ENCODE measurements at regions not wholly inside any gene's neighbourhood (a gene's known extent, or its start where the extent isn't known, plus 50 kb on each side); places are given as distances from the start of the nearest gene placed in this dataset.
"Not testable (repeated sequence)": the region's sequence is repeated elsewhere in the genome, so short reads cannot be mapped to it uniquely, and the experiment has no call there.

DNA sequence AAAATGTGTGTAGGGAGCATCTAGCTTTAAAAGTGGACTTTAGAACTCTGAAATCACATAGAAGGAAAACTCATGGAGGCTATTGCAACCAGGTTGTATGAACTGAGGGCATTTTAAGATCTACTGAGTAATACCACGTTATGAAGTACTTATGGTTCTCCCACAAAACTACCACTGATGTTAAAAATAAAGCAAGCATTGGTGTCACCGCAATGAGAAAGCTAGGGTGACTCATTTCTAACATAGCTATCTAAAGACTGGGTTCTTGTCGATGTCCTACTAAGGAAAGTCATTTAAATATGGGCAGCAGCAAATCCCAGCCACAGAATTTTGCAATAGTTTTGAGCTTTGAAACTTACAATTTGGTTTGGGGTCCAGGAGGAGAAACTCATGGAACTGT is 584.8 kb downstream of the DIPK2A start:
- DNase-seq (ENCODE audit: insufficient read length, low spot score) = no peak
- FAIRE-seq = no peak

DNA sequence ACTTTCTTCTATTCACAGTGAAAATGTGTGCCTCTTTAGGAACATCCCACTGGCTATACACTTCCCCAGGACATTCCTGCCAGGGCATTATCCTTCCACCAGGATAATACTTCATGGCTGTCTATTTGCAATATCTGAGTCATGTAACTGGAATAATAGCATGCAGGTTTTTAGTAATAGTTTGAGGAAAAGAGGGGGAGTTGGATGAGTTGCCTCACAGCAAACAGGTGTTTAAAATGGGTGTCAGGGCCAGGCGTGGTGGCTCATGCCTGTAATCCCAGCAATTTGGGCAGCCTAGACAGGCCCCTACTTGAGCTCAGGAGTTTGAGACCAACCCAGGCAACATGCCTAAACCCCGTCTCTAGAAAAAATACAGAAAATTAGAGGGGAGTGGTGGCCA is 585.9 kb downstream of the DIPK2A start:
- DNase-seq (ENCODE audit: insufficient read length, low spot score) (no peak), FAIRE-seq (no peak)

DNA sequence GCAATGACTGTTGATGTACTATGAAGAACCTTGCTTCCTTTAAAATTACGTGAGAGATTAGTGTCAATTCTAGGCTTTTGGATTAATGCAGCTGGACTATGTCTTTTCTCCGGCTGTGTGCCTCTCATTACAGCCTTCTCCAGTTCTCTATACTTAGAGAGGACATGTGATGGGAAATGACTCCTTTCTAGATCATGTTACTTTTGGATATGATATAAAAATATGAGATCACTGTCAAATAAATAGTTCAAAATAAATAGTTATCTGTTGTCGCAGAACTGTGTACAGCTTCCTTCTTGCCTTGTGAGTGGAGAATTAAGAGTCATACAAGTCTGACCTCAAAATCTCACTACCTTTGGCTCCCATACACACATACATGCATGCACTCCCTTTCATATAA is 592.4 kb downstream of the DIPK2A start:
- FAIRE-seq = no peak
- no peak for DNase-seq (ENCODE audit: insufficient read length, low spot score)

GRCh38 chr3:144566320-144566719 is 594.7 kb downstream of the DIPK2A start:
- no peak for FAIRE-seq
- DNase-seq (ENCODE audit: insufficient read length, low spot score) = no peak

- no peak for DNase-seq (ENCODE audit: insufficient read length, low spot score)
- no peak for FAIRE-seq
These were observed 598.0 kb downstream of the DIPK2A start for GRCh38 chr3:144569651-144570050.

GRCh38 chr3:144583871-144584270 is 612.2 kb downstream of the DIPK2A start:
- FAIRE-seq (no peak), DNase-seq (ENCODE audit: insufficient read length, low spot score) (no peak)

DNA sequence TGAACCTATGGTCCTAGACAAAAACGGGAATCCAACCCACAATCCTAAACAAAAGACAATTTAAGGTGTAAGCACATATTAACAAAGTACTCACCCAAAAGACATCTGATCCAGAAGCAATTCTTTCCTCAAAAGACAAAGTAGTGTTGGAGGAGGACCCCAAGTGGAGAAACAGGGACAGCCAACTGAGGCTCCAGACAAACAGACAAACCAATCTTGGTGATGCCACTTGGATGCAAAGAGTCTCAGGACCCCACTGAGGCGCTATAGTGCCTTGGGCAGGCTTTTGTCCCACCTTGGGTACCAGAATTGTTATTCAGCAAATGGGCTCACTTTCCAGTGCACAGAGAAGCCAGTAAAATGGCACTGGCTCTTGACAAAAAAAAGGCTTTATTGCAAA is 613.8 kb downstream of the DIPK2A start:
- DNase-seq (ENCODE audit: insufficient read length, low spot score) (no peak), FAIRE-seq (no peak)

DNA sequence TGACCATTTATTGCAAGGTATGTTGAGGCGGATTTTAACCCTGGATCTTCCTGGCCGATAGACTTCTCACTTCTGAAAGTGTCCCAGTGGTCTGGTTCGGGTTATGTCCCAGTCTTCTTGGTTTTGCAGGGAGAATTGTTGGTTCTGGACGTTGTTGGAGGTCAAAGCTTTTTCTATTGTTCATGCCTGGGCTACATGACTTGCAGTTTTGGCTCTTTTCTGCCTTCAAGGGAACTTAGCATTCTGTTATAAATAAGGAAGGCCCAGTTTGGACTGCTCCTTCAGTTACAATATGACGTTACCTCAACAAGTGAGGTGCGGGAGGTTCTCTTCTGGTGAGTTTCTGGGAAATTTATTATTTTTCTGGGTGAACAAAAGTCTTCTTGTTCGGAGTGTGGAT is 614.3 kb downstream of the DIPK2A start:
- DNase-seq (ENCODE audit: insufficient read length, low spot score) (no peak), FAIRE-seq (no peak)

DNA sequence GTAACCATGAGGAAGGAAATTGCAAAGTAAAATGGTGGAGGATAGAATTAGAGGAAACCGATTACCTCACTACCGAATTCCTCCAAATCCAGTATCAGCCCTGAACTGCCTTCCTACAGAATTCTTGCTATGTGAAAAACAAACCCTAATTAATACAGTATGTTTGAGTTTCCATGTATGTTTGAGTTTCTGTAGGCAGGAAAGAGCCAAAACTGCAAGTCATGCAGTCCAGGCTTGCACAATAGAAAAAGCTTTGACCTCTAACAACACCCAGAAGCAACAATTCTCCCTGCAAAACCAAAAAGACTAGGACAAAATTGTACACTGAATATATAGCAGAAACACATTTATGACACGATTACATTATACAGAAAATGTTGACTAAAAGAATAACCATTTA is 614.8 kb downstream of the DIPK2A start:
- no peak for FAIRE-seq

DNA sequence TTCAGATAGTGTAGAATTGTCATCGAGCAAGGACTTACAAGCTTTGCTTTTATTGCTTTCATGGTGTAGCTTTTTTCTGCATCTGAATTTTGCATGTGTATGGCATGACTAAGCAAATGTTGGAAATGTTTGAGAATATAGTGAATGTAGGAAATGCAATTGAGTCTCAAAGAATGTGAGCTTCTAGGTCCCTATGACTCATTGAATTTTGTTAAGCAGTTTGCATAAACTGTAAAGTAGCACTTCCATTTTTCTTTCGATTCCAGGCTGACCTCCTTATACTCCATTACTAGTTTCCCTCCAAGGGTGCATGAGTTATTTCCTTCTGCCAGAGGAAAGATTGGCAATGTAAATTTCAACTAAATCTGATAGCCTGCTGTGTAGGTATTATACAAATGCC is 619.2 kb downstream of the DIPK2A start:
- FAIRE-seq (no peak), DNase-seq (ENCODE audit: insufficient read length, low spot score) (no peak)

More for the DNA sequence above, 614.8 kb downstream of the DIPK2A start:
- DNase-seq (ENCODE audit: insufficient read length, low spot score) = no peak

DNA sequence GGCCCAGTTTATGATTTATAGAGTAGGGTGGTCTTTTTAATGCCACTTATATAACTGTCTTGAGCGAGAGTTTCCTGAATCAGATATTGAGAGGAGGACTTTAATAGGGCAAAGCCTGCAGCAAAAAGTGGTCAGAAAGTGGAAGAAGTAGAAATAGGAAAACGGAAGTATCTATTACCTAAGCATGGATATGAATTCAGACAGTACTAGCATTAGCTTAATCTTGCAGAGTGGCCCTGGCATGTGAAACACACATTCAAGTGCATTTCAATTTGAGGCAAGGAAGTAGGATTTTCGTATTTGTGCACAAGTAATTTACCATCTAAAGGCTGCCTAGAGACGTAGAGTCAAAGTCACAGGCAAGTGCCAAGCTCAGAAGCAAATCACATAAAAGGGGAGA is 622.3 kb downstream of the DIPK2A start:
- no peak for DNase-seq (ENCODE audit: insufficient read length, low spot score)
- no peak for FAIRE-seq

- DNase-seq (ENCODE audit: insufficient read length, low spot score); FAIRE-seq: not testable (repeated sequence)
These were observed 648.6 kb downstream of the DIPK2A start for GRCh38 chr3:144620236-144620635.

DNA sequence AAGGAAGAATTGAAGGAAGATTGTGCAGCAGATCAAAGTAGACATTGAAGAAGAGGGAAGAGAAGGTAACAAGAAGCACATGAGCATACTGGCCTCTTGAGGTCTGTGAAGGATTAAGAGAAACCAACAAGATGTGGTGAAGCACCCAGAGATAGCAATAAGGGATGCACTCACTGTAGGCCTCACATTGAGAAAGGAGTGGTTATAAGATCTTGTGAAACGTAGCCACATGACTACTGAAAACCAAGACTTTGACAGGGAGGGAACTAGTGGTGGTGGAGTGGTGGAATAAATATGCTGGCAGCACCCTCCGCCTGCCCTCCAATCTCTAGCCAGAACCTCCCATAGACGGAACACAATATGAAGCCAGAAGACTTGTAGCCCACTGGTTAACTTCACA is 651.2 kb downstream of the DIPK2A start:
- DNase-seq (ENCODE audit: insufficient read length, low spot score) = no peak
- FAIRE-seq = no peak

DNA sequence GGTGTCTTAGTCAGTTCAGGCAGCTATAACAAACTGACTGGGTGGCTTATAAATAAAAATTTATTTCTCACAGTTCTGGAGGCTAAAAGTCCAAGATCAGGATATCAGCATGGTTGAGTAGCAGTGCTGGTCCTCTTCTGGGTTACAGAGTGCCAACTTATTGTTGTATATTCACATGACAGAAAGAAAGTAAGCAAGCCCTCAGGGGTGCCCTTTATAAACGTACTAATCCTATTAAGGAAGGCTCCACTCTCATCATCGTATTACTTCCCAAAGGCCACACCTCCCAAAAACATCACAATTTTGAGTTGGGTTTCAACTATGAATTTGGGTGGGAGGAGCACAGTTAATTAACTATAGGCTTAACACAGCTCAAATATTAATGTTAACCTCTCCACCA is 653.0 kb downstream of the DIPK2A start:
- no peak for DNase-seq (ENCODE audit: insufficient read length, low spot score)
- FAIRE-seq = peak; percentile 35

- DNase-seq (ENCODE audit: insufficient read length, low spot score) (no peak), FAIRE-seq (no peak)
These were observed 655.2 kb downstream of the DIPK2A start for GRCh38 chr3:144626835-144627234.

- FAIRE-seq (no peak), DNase-seq (ENCODE audit: insufficient read length, low spot score) (no peak)
These were observed 657.8 kb downstream of the DIPK2A start for GRCh38 chr3:144629381-144629780.

- FAIRE-seq (no peak), DNase-seq (ENCODE audit: insufficient read length, low spot score) (no peak)
These were observed 665.2 kb downstream of the DIPK2A start for GRCh38 chr3:144636833-144637232.

- DNase-seq (ENCODE audit: insufficient read length, low spot score) = no peak
- FAIRE-seq = no peak
These were observed 666.4 kb downstream of the DIPK2A start for GRCh38 chr3:144638009-144638408.

DNA sequence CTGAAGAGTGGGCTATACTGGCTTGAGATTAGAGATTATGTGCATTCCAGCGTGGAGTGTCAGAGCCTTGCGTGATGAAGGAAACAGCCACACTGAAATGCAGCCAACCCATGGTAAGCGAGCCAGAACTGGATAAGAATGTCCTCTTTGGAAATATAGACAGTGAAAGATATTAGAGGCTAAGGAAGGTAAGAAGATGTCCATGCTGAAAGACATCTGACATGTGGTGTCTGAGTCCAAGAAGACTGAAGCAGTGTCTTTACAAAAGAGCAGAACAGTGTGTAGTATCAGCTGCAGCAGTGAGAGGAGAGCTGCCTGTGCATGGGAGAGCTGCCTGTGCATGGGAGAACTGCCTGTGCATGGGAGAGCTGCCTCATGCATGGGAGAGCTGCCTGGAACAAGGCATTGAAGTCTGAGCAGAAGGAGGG is 672.2 kb downstream of the DIPK2A start:
- DNase-seq (ENCODE audit: insufficient read length, low spot score) (no peak), FAIRE-seq (no peak)

DNA sequence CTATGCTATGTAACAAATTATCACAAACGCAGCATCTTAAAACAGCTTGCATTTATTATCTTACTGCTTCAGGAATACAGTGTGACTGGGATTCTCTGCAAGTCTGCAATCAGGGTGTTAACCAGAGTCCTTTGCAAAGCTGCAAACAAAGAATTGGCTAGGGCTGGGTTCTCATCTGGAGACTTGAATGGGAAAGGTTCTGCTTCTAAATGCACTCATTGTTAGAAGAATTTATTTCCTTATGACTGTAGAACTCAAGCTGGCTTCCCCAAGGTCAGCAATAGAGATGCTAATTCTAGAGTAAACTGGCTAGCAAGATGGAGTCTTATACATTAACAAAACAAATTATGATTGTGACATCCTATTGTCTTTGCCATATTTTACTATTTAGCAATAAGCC is 673.7 kb downstream of the DIPK2A start:
- DNase-seq (ENCODE audit: insufficient read length, low spot score) (no peak), FAIRE-seq (no peak)

GRCh38 chr3:144650380-144650779 is 678.8 kb downstream of the DIPK2A start:
- FAIRE-seq (no peak), DNase-seq (ENCODE audit: insufficient read length, low spot score) (no peak)

DNA sequence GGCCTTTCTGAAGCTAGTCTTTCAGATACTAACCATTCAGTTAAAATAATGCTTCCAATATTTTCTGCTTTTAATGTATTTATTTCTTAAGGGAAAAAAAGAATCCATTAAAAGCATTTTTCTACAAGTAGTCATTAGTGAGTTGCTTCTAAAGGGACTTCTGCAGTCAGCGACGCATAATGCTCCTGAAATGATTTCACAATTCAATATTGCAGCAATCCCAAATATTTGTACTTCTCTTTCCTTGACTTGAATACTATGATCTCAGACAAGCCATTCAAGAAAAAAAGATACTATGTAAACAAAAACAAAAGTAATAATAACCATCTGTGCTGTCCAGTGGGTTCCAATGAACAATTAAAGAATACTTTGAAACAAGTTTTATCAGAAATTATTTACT is 681.0 kb downstream of the DIPK2A start:
- no peak for FAIRE-seq
- no peak for DNase-seq (ENCODE audit: insufficient read length, low spot score)

GRCh38 chr3:144655423-144655822 is 683.8 kb downstream of the DIPK2A start:
- FAIRE-seq = no peak
- DNase-seq (ENCODE audit: insufficient read length, low spot score) = no peak

GRCh38 chr3:144660186-144660585 is 688.6 kb downstream of the DIPK2A start:
- FAIRE-seq = no peak
- no peak for DNase-seq (ENCODE audit: insufficient read length, low spot score)

Measured in GM19239 (cell line).